HK-2 (cell line): ENCODE measurements at regions not wholly inside any gene's neighbourhood (a gene's known extent, or its start where the extent isn't known, plus 50 kb on each side); places are given as distances from the start of the nearest gene placed in this dataset.
"Not testable (repeated sequence)": the region's sequence is repeated elsewhere in the genome, so short reads cannot be mapped to it uniquely, and the experiment has no call there.

Experiments
- DNase-seq: peaks from one replicate; pipeline ENCODE4 v3.0.0-alpha.2; 2018; ENCODE audit not compliant: unreplicated experiment

GRCh38 chr2:240240017-240240734 is 99.7 kb upstream of the OTOS start:
- DNase-seq: no peak

- no peak for DNase-seq
Measured at GRCh38 chr2:240240781-240241180, 100.3 kb upstream of the OTOS start.

GRCh38 chr2:240241572-240241971 is 101.1 kb upstream of the OTOS start:
- no peak for DNase-seq

GRCh38 chr2:240243049-240243448 is 102.6 kb upstream of the OTOS start:
- DNase-seq: not testable (repeated sequence)

GRCh38 chr2:240244543-240244942 is 104.1 kb upstream of the OTOS start:
- no peak for DNase-seq

GRCh38 chr2:240245184-240245583 is 104.7 kb upstream of the OTOS start:
- no peak for DNase-seq

GRCh38 chr2:240245706-240246105 is 105.2 kb upstream of the OTOS start:
- no peak for DNase-seq

GRCh38 chr2:240246173-240246820 is 105.8 kb upstream of the OTOS start:
- no peak for DNase-seq

GRCh38 chr2:240247241-240247867 is 106.9 kb upstream of the OTOS start:
- DNase-seq: no peak

GRCh38 chr2:240247868-240248720 is 107.6 kb upstream of the OTOS start:
- no peak for DNase-seq

GRCh38 chr2:240248721-240249422 is 108.4 kb upstream of the OTOS start:
- DNase-seq: no peak

GRCh38 chr2:240249423-240250149 is 109.1 kb upstream of the OTOS start:
- DNase-seq: no peak

GRCh38 chr2:240250150-240250984 is 109.9 kb upstream of the OTOS start:
- no peak for DNase-seq

GRCh38 chr2:240250985-240251847 is 110.8 kb upstream of the OTOS start:
- DNase-seq: peak; percentile 91

GRCh38 chr2:240251848-240252190 is 111.4 kb upstream of the OTOS start:
- no peak for DNase-seq

GRCh38 chr2:240252191-240252871 is 111.9 kb upstream of the OTOS start:
- DNase-seq: no peak

- DNase-seq: no peak
Measured at GRCh38 chr2:240252872-240253511, 112.5 kb upstream of the OTOS start.

- no peak for DNase-seq
Measured at GRCh38 chr2:240253583-240254145, 113.2 kb upstream of the OTOS start.
